GM12878 (cell line): ENCODE measurements at regions not wholly inside any gene's neighbourhood (a gene's known extent, or its start where the extent isn't known, plus 50 kb on each side); places are given as distances from the start of the nearest gene placed in this dataset.

Experiments
- ATAC-seq: fragments of 200-7000 bp; cut with Tn5 transposase; 3 replicates; pipeline ENCODE4 v1.9.1; 2020; ENCODE audit warnings: mild to moderate bottlenecking, moderate library complexity
- BruUV-seq: library from RNA; stranded (reverse); fragments of 400-500 nt; replicated peaks from 2 replicates; lab custom pipeline; 2021; lab: Mats Ljungman, UMichigan
- CTCF ChIA-PET: fragments of 300-600 bp; sonication (Branson Sonifier 250); formaldehyde crosslinking; extraction: SDS; loops from one replicate; lab custom pipeline; 2021; ENCODE audit warnings: inconsistent platforms; lab: Yijun Ruan, JAX
- POLR2A ChIA-PET: fragments of 350-600 bp; formaldehyde crosslinking; extraction: SDS; loops from one replicate; lab custom pipeline; 2021; ENCODE audit warnings: inconsistent platforms; lab: Charles Lee
- RAD21 ChIA-PET: fragments of 300-600 bp; sonication (Branson Sonifier 250); formaldehyde crosslinking; loops from one replicate; lab custom pipeline; 2023; ENCODE audit warnings: antibody characterized with exemption; ENCODE audit not compliant: unreplicated experiment; lab: Charles Lee
- SMC1A ChIA-PET: fragments of 300-600 bp; sonication (Branson Sonifier 250); formaldehyde crosslinking; loops from one replicate; lab custom pipeline; 2023; ENCODE audit not compliant: unreplicated experiment, uncharacterized antibody; lab: Charles Lee
- DNase-seq: peaks from one replicate; pipeline ENCODE4 v3.0.0-alpha.2; 2011; ENCODE audit warnings: low read depth, low spot score
- FAIRE-seq: peaks from 3 replicates; lab custom pipeline; 2011; peaks lifted over from hg19 to GRCh38; lab: Jason Lieb, UNC
- H2AFZ ChIP-seq: 2 replicates; pipeline ENCODE4 v1.6.0; 2011; ENCODE audit warnings: low read depth, low read length, control low read depth; ENCODE audit not compliant: control insufficient read depth
- H3K27ac ChIP-seq: 2 replicates; pipeline ENCODE4 v1.5.1; 2011; ENCODE audit warnings: control low read depth; ENCODE audit not compliant: control insufficient read depth, insufficient read depth
- H3K27me3 ChIP-seq, 2 experiments: replicated peaks in 1 of 2; 2 replicates each; pipeline versions ENCODE4 v1.6.0 to v1.6.1; 2011; ENCODE audit warnings: low read length in 1 of 2; ENCODE audit not compliant: control insufficient read depth in 2 of 2, insufficient read depth in 2 of 2
- H3K36me3 ChIP-seq, 2 experiments: 2 replicates each; pipeline ENCODE4 v1.5.1; 2011; ENCODE audit warnings: low read length in 1 of 2; ENCODE audit not compliant: control insufficient read depth in 2 of 2, insufficient read depth in 2 of 2
- H3K4me1 ChIP-seq: 2 replicates; pipeline ENCODE4 v1.6.1; 2011; ENCODE audit warnings: mild to moderate bottlenecking, low read length, moderate library complexity, mixed read lengths; ENCODE audit not compliant: control insufficient read depth, insufficient read depth
- H3K4me2 ChIP-seq: 2 replicates; pipeline ENCODE4 v1.6.0; 2011; ENCODE audit warnings: control low read depth; ENCODE audit not compliant: control insufficient read depth, insufficient read depth
- H3K4me3 ChIP-seq: fragments of 200-600 bp; sonication (generic); 2 replicates; pipeline ENCODE4 v1.5.1; 2016
- H3K79me2 ChIP-seq: 2 replicates; pipeline ENCODE4 v1.6.0; 2011; ENCODE audit warnings: low read length; ENCODE audit not compliant: control insufficient read depth, insufficient read depth
- H3K9ac ChIP-seq: 2 replicates; pipeline ENCODE4 v1.8.0; 2011; ENCODE audit warnings: low read length, control low read depth, mixed read lengths; ENCODE audit not compliant: control insufficient read depth, insufficient read depth
- H3K9me3 ChIP-seq: replicated peaks from 3 replicates; pipeline ENCODE4 v1.5.1; 2011; ENCODE audit warnings: mild to moderate bottlenecking, low read length; ENCODE audit not compliant: control insufficient read depth, insufficient read depth
- H4K20me1 ChIP-seq: 2 replicates; pipeline ENCODE4 v1.6.0; 2011; ENCODE audit not compliant: control insufficient read depth, insufficient read depth
- CBFB ChIP-seq: IDR thresholded peaks from 2 replicates; pipeline ENCODE4 v1.6.1; 2016; ENCODE audit warnings: antibody characterized with exemption, low read depth
- CREB1 ChIP-seq: IDR thresholded peaks from 2 replicates; pipeline ENCODE4 v1.6.1; 2012; ENCODE audit warnings: low read depth, mild to moderate bottlenecking, inconsistent platforms
- EED ChIP-seq: sonication (generic); IDR thresholded peaks from 2 replicates; pipeline ENCODE4 v1.6.1; 2016; ENCODE audit warnings: antibody characterized with exemption, low read depth
- GABPA ChIP-seq: IDR thresholded peaks from 2 replicates; pipeline ENCODE4 v1.6.1; 2014; ENCODE audit warnings: antibody characterized with exemption, low read depth, mild to moderate bottlenecking, inconsistent platforms
- HSF1 ChIP-seq: fragments of 150-350 bp; IDR thresholded peaks from 2 replicates; pipeline ENCODE4 v1.6.1; 2014; ENCODE audit warnings: mild to moderate bottlenecking, low read depth, low read length
- JUNB ChIP-seq: IDR thresholded peaks from 2 replicates; pipeline ENCODE4 v1.6.1; 2016; ENCODE audit warnings: antibody characterized with exemption, mild to moderate bottlenecking
- KLF5 ChIP-seq: fragments of 450-650 bp; IDR thresholded peaks from 2 replicates; pipeline ENCODE4 v1.6.1; 2014; ENCODE audit warnings: mild to moderate bottlenecking; ENCODE audit not compliant: partially characterized antibody
- NRF1 ChIP-seq: conservative IDR thresholded peaks from 2 replicates; pipeline ENCODE4 v1.6.1; 2011; ENCODE audit warnings: mild to moderate bottlenecking, low read depth, low read length, improper control_type of control experiment
- PAX5 ChIP-seq: IDR thresholded peaks from 2 replicates; pipeline ENCODE4 v1.6.1; 2011; ENCODE audit warnings: low read depth, low read length, borderline replicate concordance
- PML ChIP-seq: IDR thresholded peaks from 2 replicates; pipeline ENCODE4 v1.6.1; 2012; ENCODE audit warnings: low read length, inconsistent platforms
- POLR2AphosphoS5 ChIP-seq: IDR thresholded peaks from 2 replicates; pipeline ENCODE4 v1.6.1; 2011; ENCODE audit warnings: mild to moderate bottlenecking, low read length, inconsistent platforms
- RB1 ChIP-seq: fragments of 450-650 bp; formaldehyde crosslinking; IDR thresholded peaks from 2 replicates; pipeline ENCODE4 v1.6.1; 2017; ENCODE audit warnings: mild to moderate bottlenecking, borderline replicate concordance
- SIX5 ChIP-seq: IDR thresholded peaks from 2 replicates; pipeline ENCODE4 v1.6.1; 2011; ENCODE audit warnings: mild to moderate bottlenecking, low read depth, low read length, moderate library complexity; ENCODE audit not compliant: severe bottlenecking
- TCF7 ChIP-seq: IDR thresholded peaks from 2 replicates; pipeline ENCODE4 v1.6.1; 2014; ENCODE audit warnings: antibody characterized with exemption, borderline replicate concordance
- YY1 ChIP-seq: IDR thresholded peaks from 2 replicates; pipeline ENCODE4 v1.6.1; 2011; ENCODE audit warnings: low read depth, mild to moderate bottlenecking, low read length
- ZNF592 ChIP-seq: fragments of 450-650 bp; IDR thresholded peaks from 2 replicates; pipeline ENCODE4 v1.6.1; 2017; ENCODE audit warnings: mild to moderate bottlenecking, moderate library complexity
- WGBS: methylation state at CpG from one replicate; pipeline ENCODE4 v1.1.6; 2016; ENCODE audit warnings: low lambda C conversion rate; ENCODE audit not compliant: insufficient replicate concordance, insufficient coverage; ENCODE audit errors: missing lambda C conversion rate; 5-methylcytosine and 5-hydroxymethylcytosine counted together
- in situ Hi-C: fragments of 300-500 bp; cut with MboI; formaldehyde crosslinking; loops from 9 replicates; pipeline ENCODE4 v1.14.3; 2018; ENCODE audit warnings: mixed read lengths
- intact Hi-C: fragments of 100-400 bp; cut with micrococcal nuclease; formaldehyde crosslinking; loops from one replicate; pipeline ENCODE4 v1.14.2; 2022; ENCODE audit not compliant: unreplicated experiment

DNA sequence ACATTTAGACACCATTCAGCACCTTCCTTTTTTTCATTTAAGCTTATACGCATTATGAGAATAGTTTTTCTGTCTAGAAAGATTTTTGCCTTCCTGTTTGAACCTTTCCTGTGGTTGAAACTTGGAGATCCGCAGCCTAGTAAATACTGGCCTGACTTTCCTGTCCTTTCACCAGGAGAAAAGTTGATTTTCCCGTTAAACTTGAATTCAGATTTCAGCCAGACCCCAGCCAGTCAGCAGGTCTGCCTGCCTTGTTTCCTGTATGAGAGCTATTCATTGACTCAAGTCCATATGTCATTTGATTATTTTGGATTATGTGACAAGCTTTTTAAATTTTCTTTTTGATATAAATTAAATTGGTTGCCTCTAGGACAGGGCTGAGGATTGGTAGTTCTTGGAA lies 71.5 kb downstream of the EVX1 start:
- no peak for ATAC-seq
- Histone ChIP-seq H3K4me1 (no peaks in the 10 kb centered on the region), H2AFZ (no peak overlapping the region), H3K9ac (no peak overlapping the region), H3K36me3 (no peaks in the 10 kb centered on the region), H3K4me2 (no peak overlapping the region), H3K4me3 (no peak overlapping the region), H3K27me3 (no peaks in the 10 kb centered on the region; a peak in 1 of 4 replicates), H3K9me3 (no peaks in the 10 kb centered on the region; the same call in 2 of the 3 replicates), H4K20me1 (no peaks in the 10 kb centered on the region), H3K79me2 (no peaks in the 10 kb centered on the region), H3K27ac (no peak overlapping the region)
- in situ Hi-C loops = no loop called here
- TF ChIP-seq TCF7 (no peak), CREB1 (no peak), NRF1 (no peak), PAX5 (no peak), YY1 (no peak), SIX5 (no peak), GABPA (no peak), PML (no peak)
- intact Hi-C loops = no loop called here
- no peak for DNase-seq
- WGBS = 4% methylated on average over 3 of the region's 3 CpGs
- ChIA-PET RAD21 (no interaction called here), SMC1A (no interaction called here), POLR2A (no interaction called here), CTCF (no interaction called here)
- FAIRE-seq = no peak
- no TSS peak for BruUV-seq

GRCh38 chr7:27315066-27315465 lies 72.5 kb downstream of the EVX1 start:
- ChIA-PET SMC1A (no interaction called here), CTCF (interaction anchor here (0.6 kb wide), 1 partner anchor 574 kb away, joined by 3 read pairs; no protein-coding TSS in a partner anchor), RAD21 (no interaction called here), POLR2A (no interaction called here)
- Histone ChIP-seq H3K79me2 (no peaks in the 10 kb centered on the region), H3K27ac (no peak overlapping the region), H3K4me3 (no peak overlapping the region), H4K20me1 (no peaks in the 10 kb centered on the region), H3K4me2 (no peak overlapping the region), H3K9ac (no peak overlapping the region), H3K27me3 (no peaks in the 10 kb centered on the region; a peak in 1 of 4 replicates), H3K36me3 (no peaks in the 10 kb centered on the region), H2AFZ (no peak overlapping the region), H3K4me1 (no peaks in the 10 kb centered on the region), H3K9me3 (no peaks in the 10 kb centered on the region; the same call in 2 of the 3 replicates)
- no peak for FAIRE-seq
- no peak for ATAC-seq
- BruUV-seq = no TSS peak
- 64% methylated on average over 5 of the region's 5 CpGs for WGBS
- in situ Hi-C loops = no loop called here
- no peak for DNase-seq
- intact Hi-C loops = no loop called here
- TF ChIP-seq HSF1 (no peak), RB1 (no peak), CBFB (no peak), JUNB (no peak), KLF5 (no peak), ZNF592 (no peak), POLR2AphosphoS5 (no peak), EED (no peak)
